ENCODE measurements at regions not wholly inside any gene's neighbourhood (a gene's known extent, or its start where the extent isn't known, plus 50 kb on each side); places are given as distances from the start of the nearest gene placed in this dataset.

GRCh38 chr2:215765729-215766360, 247.5 kb downstream of the MREG start:
- SMC1A ChIA-PET (ENCODE audit: uncharacterized antibody, unreplicated experiment), result interaction anchor here (0.7 to 3.3 kb wide), 14 partner anchors 8 to 310 kb away, joined by 3 to 18 read pairs (median 4); no protein-coding TSS in a partner anchor
- in situ Hi-C loops (cut with MboI), result no loop called here
- RAD21 ChIA-PET (ENCODE audit: unreplicated experiment), result interaction anchor here (0.5 to 1.3 kb wide), 4 partner anchors 19 to 75 kb away, joined by 3 to 4 read pairs (median 4); no protein-coding TSS in a partner anchor
- Histone ChIP-seq H3K4me2 (ENCODE audit: control insufficient read depth, insufficient read depth) (no peak overlapping the region), H4K20me1 (ENCODE audit: control insufficient read depth, insufficient read depth) (no peaks in the 10 kb centered on the region), H3K79me2 (ENCODE audit: control insufficient read depth, insufficient read depth, low read length) (no peaks in the 10 kb centered on the region), H3K27me3 (replicated peaks in 1 of 2; ENCODE audit: control insufficient read depth in 2 of 2, insufficient read depth in 2 of 2, low read length in 1 of 2) (0 out of 4 replicates have a peak, but pooled peaks cover 0 to 2% of the 10 kb centered on the region in 2 experiments), H3K9me3 (replicated peaks; ENCODE audit: control insufficient read depth, insufficient read depth, low read length) (no peaks in the 10 kb centered on the region; the same call in 2 of the 3 replicates), H3K27ac (ENCODE audit: control insufficient read depth, insufficient read depth) (no peak overlapping the region), H3K9ac (ENCODE audit: control insufficient read depth, insufficient read depth, low read length) (no peak overlapping the region), H3K36me3 (ENCODE audit: control insufficient read depth in 2 of 2, insufficient read depth in 2 of 2, low read length in 1 of 2) (no peaks in the 10 kb centered on the region), H2AFZ (ENCODE audit: control insufficient read depth, low read depth, low read length) (no peak overlapping the region), H3K4me3 (no peak overlapping the region), H3K4me1 (ENCODE audit: control insufficient read depth, insufficient read depth, low read length) (no peaks in the 10 kb centered on the region)
- CTCF ChIA-PET, result interaction anchor here (1.1 to 1.7 kb wide), 3 partner anchors 9 to 63 kb away, joined by 3 to 6 read pairs (median 4); no protein-coding TSS in a partner anchor
- FAIRE-seq (no peak), ATAC-seq (no peak), DNase-seq (ENCODE audit: low read depth, low spot score) (no peak)
- no TSS peak for BruUV-seq (replicated peaks)
- POLR2A ChIA-PET, result interaction anchor here (0.7 kb wide), 2 partner anchors 19 to 31 kb away, joined by 3 read pairs; no protein-coding TSS in a partner anchor
- 24% methylated on average over 4 of the region's 4 CpGs for WGBS (ENCODE audit: insufficient coverage, insufficient replicate concordance, low lambda C conversion rate, missing lambda C conversion rate)
- TF ChIP-seq EZH2 (IDR thresholded peaks at IDR 0.05; ENCODE audit: borderline replicate concordance, control insufficient read depth, low read depth, low read length) (no peak), JUNB (IDR thresholded peaks at IDR 0.05) (no peak), ASH2L (IDR thresholded peaks at IDR 0.05; ENCODE audit: borderline replicate concordance, low read depth) (no peak), CBX5 (IDR thresholded peaks at IDR 0.05; ENCODE audit: low read depth) (no peak), HDGF (IDR thresholded peaks at IDR 0.05) (no peak), CHD1 (IDR thresholded peaks at IDR 0.05; ENCODE audit: low read depth, low read length) (no peak), SIX5 (IDR thresholded peaks at IDR 0.05; ENCODE audit: low read depth, low read length, severe bottlenecking) (no peak), RUNX3 (IDR thresholded peaks at IDR 0.05; ENCODE audit: low read length) (no peak), NR2F1 (conservative IDR thresholded peaks at IDR 0.05) (no peak), POLR2AphosphoS5 (IDR thresholded peaks at IDR 0.05; ENCODE audit: low read length) (no peak), HDAC6 (IDR thresholded peaks at IDR 0.05; ENCODE audit: unreplicated experiment) (no peak), GABPA (IDR thresholded peaks at IDR 0.05; ENCODE audit: low read depth) (no peak), IKZF2 (IDR thresholded peaks at IDR 0.05) (no peak), GATAD2B (conservative IDR thresholded peaks at IDR 0.05; ENCODE audit: low read depth) (no peak), RFX5 (IDR thresholded peaks at IDR 0.05; ENCODE audit: low read depth, low read length) (no peak)
- intact Hi-C loops (cut with micrococcal nuclease; ENCODE audit: unreplicated experiment), result no loop called here
